ENCODE measurements at regions not wholly inside any gene's neighbourhood (a gene's known extent, or its start where the extent isn't known, plus 50 kb on each side); places are given as distances from the start of the nearest gene placed in this dataset.
"Not testable (repeated sequence)": the region's sequence is repeated elsewhere in the genome, so short reads cannot be mapped to it uniquely, and the experiment has no call there.

DNA sequence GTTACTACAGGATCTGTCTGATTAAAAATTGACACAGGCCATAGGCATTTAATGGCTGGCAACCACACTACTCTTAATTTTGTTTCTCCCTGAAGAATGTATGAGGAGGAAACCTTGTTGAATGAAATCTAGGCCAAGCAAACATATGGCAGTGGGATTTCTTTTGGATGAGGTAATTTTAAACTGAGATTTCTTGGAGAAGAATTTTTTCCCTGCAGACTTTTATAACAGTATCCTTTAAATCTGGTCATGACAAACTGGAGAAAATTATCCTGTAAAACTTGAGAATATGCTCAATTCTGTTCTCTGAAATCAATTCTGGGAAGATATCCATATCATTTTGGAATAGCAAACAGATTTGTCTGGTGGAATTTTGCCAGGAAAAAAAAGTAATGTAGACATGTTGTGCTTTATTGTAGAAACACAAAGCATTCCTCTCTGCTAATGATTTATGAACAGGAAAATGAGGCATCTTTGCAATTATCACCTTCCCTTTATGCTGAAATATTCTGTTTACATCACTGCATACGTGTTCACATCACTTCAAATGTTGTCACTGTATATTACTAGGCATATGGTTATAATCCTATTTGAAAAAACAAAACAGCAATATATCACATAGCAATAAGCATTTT, 108.3 kb upstream of the ARSJ start:
- DNase-seq (ENCODE audit: low spot score), result no peak

DNA sequence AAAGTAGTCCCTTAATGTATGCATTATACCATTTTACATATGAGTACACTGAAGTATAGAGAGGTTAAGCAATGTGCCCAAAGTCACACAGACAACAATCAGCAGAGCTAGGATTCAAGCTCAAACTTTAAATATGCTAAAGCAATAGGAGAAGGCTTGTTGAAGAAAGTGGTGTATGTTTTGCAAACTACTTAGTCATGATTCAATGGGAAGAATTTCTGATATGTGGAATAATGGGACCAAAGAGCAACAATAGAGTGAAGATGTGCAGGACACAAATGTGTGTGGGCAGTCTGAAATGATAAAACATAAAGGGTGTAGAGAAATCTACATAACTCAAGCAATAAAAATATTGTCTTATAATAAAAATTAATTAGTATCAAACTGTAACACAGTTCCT, 109.0 kb upstream of the ARSJ start:
- no peak for DNase-seq (ENCODE audit: low spot score)

DNA sequence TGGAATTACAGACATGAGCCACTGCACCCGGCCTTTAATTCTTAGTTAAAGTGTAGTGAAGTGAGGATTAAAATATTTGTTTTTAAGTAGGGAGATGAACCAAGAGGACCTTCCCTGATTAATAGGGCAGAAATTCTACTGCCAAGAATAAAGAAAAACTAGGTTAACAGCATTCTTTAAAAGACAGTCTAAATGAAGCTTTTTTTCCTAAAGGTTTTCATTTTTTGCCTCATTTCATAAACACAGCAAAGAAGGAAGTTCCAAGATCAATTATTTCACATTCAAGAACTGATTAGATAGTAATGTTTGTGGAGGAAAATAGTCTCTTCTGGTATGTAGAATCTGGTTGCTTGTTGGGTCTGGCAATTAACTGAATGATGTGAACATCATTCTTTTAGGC, 112.1 kb upstream of the ARSJ start:
- no peak for DNase-seq (ENCODE audit: low spot score)

- no peak for DNase-seq (ENCODE audit: low spot score)
Measured at GRCh38 chr4:114093221-114093715, 113.8 kb upstream of the ARSJ start.

GRCh38 chr4:114100288-114101031, 121.0 kb upstream of the ARSJ start:
- DNase-seq (ENCODE audit: low spot score), result no peak

DNA sequence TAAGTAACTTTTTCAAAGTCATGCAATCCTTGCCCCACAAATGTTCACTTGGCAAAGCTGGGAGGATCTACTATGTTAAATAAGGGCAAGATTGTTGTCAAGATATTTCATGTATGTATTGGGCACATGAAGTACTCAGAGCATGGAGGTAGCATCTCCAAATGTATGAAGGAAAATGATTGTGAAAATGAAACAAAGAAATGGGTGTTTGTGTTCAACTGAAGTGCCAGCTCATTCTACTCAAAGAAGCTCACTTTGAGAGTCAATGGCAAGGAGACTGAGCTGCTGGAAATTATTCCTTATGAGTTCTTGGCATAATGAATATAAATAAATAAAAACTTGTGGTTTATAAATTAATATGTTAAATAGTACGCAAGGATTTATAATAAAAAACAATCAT, 124.5 kb upstream of the ARSJ start:
- no peak for DNase-seq (ENCODE audit: low spot score)

DNA sequence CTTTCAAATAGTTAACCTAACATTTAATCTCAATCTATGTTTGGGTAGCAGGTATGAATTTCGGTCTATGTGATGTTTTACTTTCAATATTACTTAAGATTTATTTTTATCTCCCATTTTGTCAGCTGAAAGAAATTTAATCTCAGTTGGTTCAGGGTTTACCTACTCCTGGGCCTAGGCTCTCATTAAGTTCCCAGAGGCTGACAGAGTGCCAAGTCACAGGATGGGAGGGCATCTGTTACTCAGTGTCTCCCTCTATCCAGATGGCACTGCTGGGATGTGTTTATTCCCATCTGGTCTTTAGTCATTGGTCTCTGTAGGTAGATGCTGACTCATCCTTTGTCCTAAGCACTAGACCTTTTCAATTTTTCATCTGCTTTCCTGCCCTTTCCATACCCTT, 129.4 kb upstream of the ARSJ start:
- DNase-seq (ENCODE audit: low spot score), result no peak

GRCh38 chr4:114109776-114110175, 130.3 kb upstream of the ARSJ start:
- no peak for DNase-seq (ENCODE audit: low spot score)

GRCh38 chr4:114115526-114115925, 136.1 kb upstream of the ARSJ start:
- no peak for DNase-seq (ENCODE audit: low spot score)

- no peak for DNase-seq (ENCODE audit: low spot score)
Measured at GRCh38 chr4:114116861-114117260, 137.4 kb upstream of the ARSJ start.

GRCh38 chr4:114121221-114121620, 141.8 kb upstream of the ARSJ start:
- DNase-seq (ENCODE audit: low spot score), result no peak

DNA sequence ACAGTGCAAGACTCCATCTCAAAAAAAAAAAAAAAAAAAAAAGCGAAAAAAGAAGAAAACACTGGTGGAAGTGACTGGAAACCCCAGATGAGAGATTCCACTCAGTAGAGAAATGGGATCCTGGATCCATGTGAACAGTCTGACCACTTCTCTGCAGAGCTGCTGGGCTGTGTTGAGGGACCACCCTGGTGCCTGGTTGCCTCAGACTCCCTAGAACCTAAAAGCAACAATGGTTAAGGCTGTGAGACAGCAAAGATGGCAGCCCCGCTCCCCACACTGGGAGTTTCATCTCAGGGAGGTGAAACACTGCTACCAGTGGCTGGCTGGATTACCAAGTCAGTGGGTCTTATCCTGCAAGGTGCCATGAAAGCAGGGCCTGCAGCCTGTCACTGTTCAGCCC, 152.8 kb upstream of the ARSJ start:
- no peak for DNase-seq (ENCODE audit: low spot score)

DNA sequence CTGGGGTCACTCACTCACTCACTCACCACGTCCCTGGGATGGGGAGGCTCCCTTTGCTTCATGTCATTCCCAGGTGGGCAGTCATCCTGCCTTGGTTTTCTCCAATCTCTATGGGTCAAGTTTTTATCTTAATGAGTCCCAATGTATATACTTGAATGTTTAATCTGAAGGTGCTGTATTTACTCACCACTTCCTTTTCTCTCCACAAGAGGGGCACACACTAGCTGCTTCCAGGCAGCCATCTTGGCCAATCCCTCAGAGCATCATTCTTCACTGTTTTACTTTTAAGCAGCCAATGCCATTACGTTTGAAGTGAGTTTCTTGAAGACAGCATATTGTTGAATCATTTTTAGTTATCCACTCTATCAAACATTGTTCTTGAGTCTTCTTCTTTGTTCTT, 153.4 kb upstream of the ARSJ start:
- peak; percentile 8 for DNase-seq (ENCODE audit: low spot score)

- DNase-seq (ENCODE audit: low spot score), result no peak
Measured at GRCh38 chr4:114136069-114136468, 156.6 kb upstream of the ARSJ start.

DNA sequence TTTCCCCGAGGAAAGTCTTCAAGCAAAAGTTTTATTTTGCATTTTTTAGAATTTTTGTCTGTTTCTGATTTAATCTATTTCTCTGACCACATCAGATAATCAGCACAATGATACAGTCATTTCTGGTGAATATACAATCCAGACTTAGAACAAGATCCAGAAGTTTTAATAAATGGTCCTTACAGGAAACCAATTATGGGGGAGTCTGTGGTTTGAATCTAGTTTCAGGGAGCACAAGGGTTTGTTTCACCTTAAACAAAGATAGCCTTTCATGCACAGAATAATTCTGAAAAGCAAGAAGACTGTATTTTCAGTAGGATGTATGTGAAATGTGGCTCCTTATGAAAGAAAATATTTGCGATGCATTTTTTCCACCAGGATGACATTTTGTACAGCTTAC, 158.5 kb upstream of the ARSJ start:
- DNase-seq (ENCODE audit: low spot score), result no peak

DNA sequence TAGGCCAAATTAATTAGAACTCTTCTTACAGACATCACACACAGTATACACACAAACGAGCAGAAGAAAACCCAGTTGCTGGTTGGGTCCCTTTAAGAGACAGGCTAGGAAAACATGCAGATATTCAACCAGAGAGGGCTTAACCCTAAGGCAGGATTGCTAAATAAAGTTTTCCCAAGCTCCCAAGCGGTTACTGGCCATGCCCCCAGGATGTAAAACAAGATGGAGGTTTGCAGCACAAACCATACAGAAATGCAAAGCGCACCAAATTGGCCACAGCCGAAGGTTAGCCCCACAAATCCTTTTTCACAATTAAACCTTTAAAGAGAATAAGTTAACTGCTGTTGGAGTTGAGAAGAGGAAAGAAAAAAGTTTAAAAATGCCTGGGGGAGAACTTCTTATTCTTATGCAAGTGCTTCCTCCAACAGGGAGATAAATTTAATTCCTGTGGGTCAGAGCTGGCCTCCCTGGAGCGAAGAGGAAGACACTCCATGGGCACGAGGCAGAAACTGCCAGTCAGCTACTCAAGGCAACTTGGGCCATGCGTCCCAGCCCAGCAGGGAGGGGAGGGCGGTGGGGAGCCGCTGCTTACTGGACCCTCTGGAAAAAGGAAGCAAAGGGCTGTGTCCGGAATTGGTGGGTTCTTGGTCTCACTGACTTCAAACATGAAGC, 167.6 kb upstream of the ARSJ start:
- DNase-seq (ENCODE audit: low spot score), result no peak

GRCh38 chr4:114147619-114148208, 168.3 kb upstream of the ARSJ start:
- DNase-seq (ENCODE audit: low spot score), result not testable (repeated sequence)

DNA sequence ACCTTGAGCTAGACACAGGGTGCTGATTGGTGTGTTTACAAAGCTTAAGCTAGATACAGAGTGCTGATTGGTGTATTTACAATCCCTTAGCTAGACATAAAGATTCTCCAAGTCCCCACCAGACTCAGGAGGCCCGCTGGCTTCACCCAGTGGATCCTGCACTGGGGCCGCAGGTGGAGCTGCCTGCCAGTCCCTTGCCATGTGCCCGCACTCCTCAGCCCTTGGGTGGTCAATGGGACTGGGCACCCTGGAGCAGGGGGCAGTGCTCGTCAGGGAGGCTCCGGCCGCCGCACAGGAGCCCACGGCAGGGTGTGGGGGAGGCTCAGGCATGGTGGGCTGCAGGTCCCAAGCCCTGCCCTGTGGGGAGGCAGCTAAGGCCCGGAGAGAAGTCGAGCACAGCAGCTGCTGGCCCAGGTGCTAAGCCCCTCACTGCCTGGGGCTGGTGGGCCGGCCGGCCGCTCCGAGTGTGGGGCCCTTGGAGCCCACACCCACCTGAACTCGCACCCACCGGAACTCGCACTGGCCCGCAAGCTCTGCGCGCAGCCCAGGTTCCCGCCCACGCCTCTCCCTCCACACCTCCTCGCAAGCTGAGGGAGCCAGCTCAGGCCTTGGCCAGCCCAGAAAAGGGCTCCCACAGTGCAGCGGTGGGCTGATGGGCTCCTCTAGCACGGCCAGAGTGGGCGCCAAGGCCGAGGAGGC, 169.1 kb upstream of the ARSJ start:
- DNase-seq (ENCODE audit: low spot score), result not testable (repeated sequence)

GRCh38 chr4:114156371-114156770, 176.9 kb upstream of the ARSJ start:
- DNase-seq (ENCODE audit: low spot score), result no peak

GRCh38 chr4:114161809-114162208, 182.4 kb upstream of the ARSJ start:
- no peak for DNase-seq (ENCODE audit: low spot score)

DNA sequence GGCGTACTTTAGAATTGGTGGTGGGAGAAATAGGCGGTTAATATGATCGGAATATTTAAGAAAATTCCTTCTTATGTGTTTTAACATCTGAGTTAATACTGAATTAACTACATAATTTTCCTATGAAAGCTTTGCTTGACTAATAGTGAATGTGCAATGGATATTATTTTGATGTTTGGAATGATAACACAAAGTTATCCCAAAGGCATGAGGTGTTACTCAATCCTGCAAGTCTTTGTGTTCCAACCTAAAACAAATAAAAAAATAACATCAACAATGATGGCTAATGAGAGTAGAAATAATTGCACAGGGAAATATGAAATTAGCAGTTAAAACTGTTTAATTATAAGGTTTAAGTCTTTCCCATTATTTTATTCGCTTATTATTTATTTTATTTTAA, 183.6 kb upstream of the ARSJ start:
- DNase-seq (ENCODE audit: low spot score), result no peak

- no peak for DNase-seq (ENCODE audit: low spot score)
Measured at GRCh38 chr4:114173968-114174367, 194.5 kb upstream of the ARSJ start.

All from SK-N-DZ (cell line).